ENCODE measurements at regions not wholly inside any gene's neighbourhood (a gene's known extent, or its start where the extent isn't known, plus 50 kb on each side); places are given as distances from the start of the nearest gene placed in this dataset.

DNA sequence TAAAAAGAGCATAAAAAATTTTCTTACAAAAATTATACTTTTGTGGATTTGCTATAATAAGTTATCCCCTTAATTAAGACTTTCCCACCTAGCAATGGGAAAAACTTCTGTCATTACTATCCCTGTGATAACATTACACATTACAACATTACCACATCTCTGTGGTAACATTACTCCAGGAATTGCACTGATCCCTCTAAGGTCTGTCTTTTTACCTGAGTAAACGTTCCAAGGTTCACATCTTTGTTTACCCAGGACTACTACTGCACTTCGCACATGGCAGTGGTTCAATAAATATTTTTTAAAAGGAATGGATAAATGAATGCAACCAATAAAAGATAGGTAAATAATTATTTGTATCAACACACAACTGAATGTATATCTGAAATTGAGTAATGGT, 92.4 kb upstream of the NOX4 start:
- TF ChIP-seq, protein P1, sequence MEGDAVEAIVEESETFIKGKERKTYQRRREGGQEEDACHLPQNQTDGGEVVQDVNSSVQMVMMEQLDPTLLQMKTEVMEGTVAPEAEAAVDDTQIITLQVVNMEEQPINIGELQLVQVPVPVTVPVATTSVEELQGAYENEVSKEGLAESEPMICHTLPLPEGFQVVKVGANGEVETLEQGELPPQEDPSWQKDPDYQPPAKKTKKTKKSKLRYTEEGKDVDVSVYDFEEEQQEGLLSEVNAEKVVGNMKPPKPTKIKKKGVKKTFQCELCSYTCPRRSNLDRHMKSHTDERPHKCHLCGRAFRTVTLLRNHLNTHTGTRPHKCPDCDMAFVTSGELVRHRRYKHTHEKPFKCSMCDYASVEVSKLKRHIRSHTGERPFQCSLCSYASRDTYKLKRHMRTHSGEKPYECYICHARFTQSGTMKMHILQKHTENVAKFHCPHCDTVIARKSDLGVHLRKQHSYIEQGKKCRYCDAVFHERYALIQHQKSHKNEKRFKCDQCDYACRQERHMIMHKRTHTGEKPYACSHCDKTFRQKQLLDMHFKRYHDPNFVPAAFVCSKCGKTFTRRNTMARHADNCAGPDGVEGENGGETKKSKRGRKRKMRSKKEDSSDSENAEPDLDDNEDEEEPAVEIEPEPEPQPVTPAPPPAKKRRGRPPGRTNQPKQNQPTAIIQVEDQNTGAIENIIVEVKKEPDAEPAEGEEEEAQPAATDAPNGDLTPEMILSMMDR (IDR thresholded peaks at IDR 0.05; ENCODE audit: poor library complexity, severe bottlenecking), result no peak
- no peak for TF ChIP-seq EZH2 (IDR thresholded peaks at IDR 0.05; ENCODE audit: borderline replicate concordance, insufficient read depth, low read length, poor library complexity, severe bottlenecking)
- TF ChIP-seq SMC3 (conservative IDR thresholded peaks at IDR 0.05; ENCODE audit: poor library complexity), result no peak
- TF ChIP-seq POLR2AphosphoS5 (IDR thresholded peaks at IDR 0.05), result no peak
- TF ChIP-seq RAD21 (conservative IDR thresholded peaks at IDR 0.05), result no peak
- TF ChIP-seq, protein P2, sequence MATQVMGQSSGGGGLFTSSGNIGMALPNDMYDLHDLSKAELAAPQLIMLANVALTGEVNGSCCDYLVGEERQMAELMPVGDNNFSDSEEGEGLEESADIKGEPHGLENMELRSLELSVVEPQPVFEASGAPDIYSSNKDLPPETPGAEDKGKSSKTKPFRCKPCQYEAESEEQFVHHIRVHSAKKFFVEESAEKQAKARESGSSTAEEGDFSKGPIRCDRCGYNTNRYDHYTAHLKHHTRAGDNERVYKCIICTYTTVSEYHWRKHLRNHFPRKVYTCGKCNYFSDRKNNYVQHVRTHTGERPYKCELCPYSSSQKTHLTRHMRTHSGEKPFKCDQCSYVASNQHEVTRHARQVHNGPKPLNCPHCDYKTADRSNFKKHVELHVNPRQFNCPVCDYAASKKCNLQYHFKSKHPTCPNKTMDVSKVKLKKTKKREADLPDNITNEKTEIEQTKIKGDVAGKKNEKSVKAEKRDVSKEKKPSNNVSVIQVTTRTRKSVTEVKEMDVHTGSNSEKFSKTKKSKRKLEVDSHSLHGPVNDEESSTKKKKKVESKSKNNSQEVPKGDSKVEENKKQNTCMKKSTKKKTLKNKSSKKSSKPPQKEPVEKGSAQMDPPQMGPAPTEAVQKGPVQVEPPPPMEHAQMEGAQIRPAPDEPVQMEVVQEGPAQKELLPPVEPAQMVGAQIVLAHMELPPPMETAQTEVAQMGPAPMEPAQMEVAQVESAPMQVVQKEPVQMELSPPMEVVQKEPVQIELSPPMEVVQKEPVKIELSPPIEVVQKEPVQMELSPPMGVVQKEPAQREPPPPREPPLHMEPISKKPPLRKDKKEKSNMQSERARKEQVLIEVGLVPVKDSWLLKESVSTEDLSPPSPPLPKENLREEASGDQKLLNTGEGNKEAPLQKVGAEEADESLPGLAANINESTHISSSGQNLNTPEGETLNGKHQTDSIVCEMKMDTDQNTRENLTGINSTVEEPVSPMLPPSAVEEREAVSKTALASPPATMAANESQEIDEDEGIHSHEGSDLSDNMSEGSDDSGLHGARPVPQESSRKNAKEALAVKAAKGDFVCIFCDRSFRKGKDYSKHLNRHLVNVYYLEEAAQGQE (IDR thresholded peaks at IDR 0.05; ENCODE audit: borderline replicate concordance), result no peak
- TF ChIP-seq EP300 (conservative IDR thresholded peaks at IDR 0.05; ENCODE audit: poor library complexity, severe bottlenecking), result no peak
- no peak for TF ChIP-seq MXI1 (conservative IDR thresholded peaks at IDR 0.05; ENCODE audit: poor library complexity, severe bottlenecking)
- TF ChIP-seq TAF1 (IDR thresholded peaks at IDR 0.05; ENCODE audit: low read depth), result no peak

All from neural cell (in vitro differentiated cells).